Endothelial cell of umbilical vein (primary cell): ENCODE measurements at regions not wholly inside any gene's neighbourhood (a gene's known extent, or its start where the extent isn't known, plus 50 kb on each side); places are given as distances from the start of the nearest gene placed in this dataset.

Experiments used
- BruUV-seq: library from RNA; stranded (reverse); fragments of 400-500 nt; replicated peaks from 2 replicates; lab custom pipeline; 2021; lab: Mats Ljungman, UMichigan
- CTCF ChIA-PET: fragments of 300-600, 350-600 bp; sonication (Branson Sonifier 250); formaldehyde crosslinking; loops from one replicate; lab custom pipeline; 2021; ENCODE audit warnings: antibody characterized with exemption, inconsistent platforms; lab: Charles Lee
- POLR2A ChIA-PET: fragments of 300-600, 350-600 bp; sonication (Branson Sonifier 250); formaldehyde crosslinking; loops from one replicate; lab custom pipeline; 2021; ENCODE audit warnings: antibody characterized with exemption, inconsistent platforms; lab: Charles Lee
- DNase-seq: peaks from one replicate; pipeline ENCODE4 v3.0.0-alpha.2; 2011; ENCODE audit warnings: low read depth, low spot score
- FAIRE-seq: peaks from 2 replicates; lab custom pipeline; 2011; peaks lifted over from hg19 to GRCh38; lab: Jason Lieb, UNC
- H2AFZ ChIP-seq: 2 replicates; pipeline ENCODE4 v1.6.0; 2012; ENCODE audit warnings: low read depth, low read length, control low read depth, inconsistent platforms
- H3K27ac ChIP-seq: 2 replicates; pipeline ENCODE4 v1.5.1; 2011; ENCODE audit warnings: low read depth, mild to moderate bottlenecking, control low read depth, low read length, moderate library complexity; ENCODE audit not compliant: insufficient read depth
- H3K27me3 ChIP-seq, 2 experiments: 2 replicates each; pipeline versions ENCODE4 v1.6.0 to v1.6.1; 2011; ENCODE audit warnings: low read length in 2 of 2, mixed read lengths in 1 of 2; ENCODE audit not compliant: control insufficient read depth in 2 of 2, insufficient read depth in 2 of 2
- H3K36me3 ChIP-seq, 2 experiments: 2 replicates in 1 of 2; 3 replicates in 1 of 2; pipeline ENCODE4 v1.5.1; 2011; ENCODE audit warnings: low read length in 2 of 2, mild to moderate bottlenecking in 1 of 2, moderate library complexity in 1 of 2; ENCODE audit not compliant: control insufficient read depth in 2 of 2, insufficient read depth in 2 of 2; ENCODE audit errors: extremely low read depth in 1 of 2
- H3K4me1 ChIP-seq: 3 replicates; pipeline ENCODE4 v1.5.1; 2011; ENCODE audit warnings: mild to moderate bottlenecking, low read length; ENCODE audit not compliant: control insufficient read depth, insufficient read depth; ENCODE audit errors: extremely low read depth
- H3K4me2 ChIP-seq: 2 replicates; pipeline ENCODE4 v1.6.1; 2011; ENCODE audit warnings: low read length, control low read depth, mixed read lengths; ENCODE audit not compliant: insufficient read depth
- H3K4me3 ChIP-seq, 3 experiments: fragments of 200-600 bp in 1 of 3; sonication (generic), shearing (Covaris generic) in 1 of 3; replicated peaks in 1 of 3; 2 replicates each; pipeline ENCODE4 v1.5.1; 2011 to 2016; ENCODE audit warnings: control low read depth in 3 of 3, low read length in 3 of 3, mild to moderate bottlenecking in 2 of 3, inconsistent platforms in 1 of 3, low read depth in 1 of 3, moderate library complexity in 1 of 3; ENCODE audit not compliant: insufficient read depth in 1 of 3
- H3K79me2 ChIP-seq: 2 replicates; pipeline ENCODE4 v1.6.0; 2012; ENCODE audit warnings: low read length, inconsistent platforms; ENCODE audit not compliant: control insufficient read depth, insufficient read depth
- H3K9ac ChIP-seq: replicated peaks from 2 replicates; pipeline ENCODE3; 2011; ENCODE audit warnings: low read length, control low read depth; ENCODE audit not compliant: insufficient read depth; ENCODE audit errors: extremely low read depth
- H3K9me1 ChIP-seq: replicated peaks from 3 replicates; pipeline ENCODE4 v1.6.0; 2011; ENCODE audit warnings: mild to moderate bottlenecking, low read length; ENCODE audit not compliant: control insufficient read depth, insufficient read depth; ENCODE audit errors: extremely low read depth
- H3K9me3 ChIP-seq: replicated peaks from 2 replicates; pipeline ENCODE4 v1.5.1; 2012; ENCODE audit warnings: low read length, inconsistent platforms; ENCODE audit not compliant: control insufficient read depth, insufficient read depth
- H4K20me1 ChIP-seq: replicated peaks from 2 replicates; pipeline ENCODE3; 2011; ENCODE audit warnings: mild to moderate bottlenecking, low read length; ENCODE audit not compliant: control insufficient read depth, insufficient read depth; ENCODE audit errors: extremely low read depth
- EZH2 ChIP-seq: IDR thresholded peaks from 2 replicates; pipeline ENCODE4 v1.6.1; 2012; ENCODE audit warnings: borderline replicate concordance, low read depth, mild to moderate bottlenecking, moderate library complexity, low read length, inconsistent platforms; ENCODE audit not compliant: severe bottlenecking
- FOS ChIP-seq: IDR thresholded peaks from 2 replicates; pipeline ENCODE4 v1.6.1; 2011; ENCODE audit warnings: mild to moderate bottlenecking, low read length, moderate library complexity, borderline replicate concordance; ENCODE audit not compliant: insufficient read depth
- GATA2 ChIP-seq: IDR thresholded peaks from 2 replicates; pipeline ENCODE4 v1.7.0; 2011; ENCODE audit warnings: low read depth, mild to moderate bottlenecking, moderate library complexity, mixed read lengths, low read length; ENCODE audit not compliant: insufficient read length, insufficient read depth
- JUN ChIP-seq: IDR thresholded peaks from 2 replicates; pipeline ENCODE4 v1.6.1; 2011; ENCODE audit warnings: borderline replicate concordance, low read depth; ENCODE audit not compliant: insufficient read length, insufficient read depth
- MYC ChIP-seq: IDR thresholded peaks from one replicate; pipeline ENCODE4 v1.6.1; 2011; ENCODE audit warnings: mild to moderate bottlenecking, low read depth, low read length
- POLR2A ChIP-seq: IDR thresholded peaks from 2 replicates; pipeline ENCODE4 v1.6.1; 2012; ENCODE audit warnings: low read depth, mild to moderate bottlenecking, control low read depth, low read length
- POLR2AphosphoS5 ChIP-seq: IDR thresholded peaks from 2 replicates; pipeline ENCODE4 v1.6.1; 2012; ENCODE audit warnings: low read depth, mild to moderate bottlenecking, control low read depth, low read length, moderate library complexity; ENCODE audit not compliant: insufficient read depth
- dilution Hi-C: fragments of 300-500 bp; cut with MboI; formaldehyde crosslinking; loops from one replicate; pipeline ENCODE4 v1.15.0; 2019; ENCODE audit warnings: low sequenced_read_pairs; ENCODE audit not compliant: extremely low pct_ligation_motif_present
- intact Hi-C: fragments of 100-400 bp; cut with micrococcal nuclease; formaldehyde crosslinking; loops from one replicate; pipeline ENCODE4 v1.10.0; 2022
- TF ChIP-seq, protein P1 (sequence below), 2 donors: IDR thresholded peaks; 1 replicate in 1 of 2; 2 replicates in 1 of 2; pipeline ENCODE4 v1.5.1; 2011; ENCODE audit warnings: low read length in 2 of 2, mild to moderate bottlenecking in 2 of 2, moderate library complexity in 2 of 2, control low read depth in 1 of 2, inconsistent platforms in 1 of 2, low read depth in 1 of 2; ENCODE audit not compliant: insufficient read depth in 1 of 2; ENCODE audit errors: extremely low read depth in 1 of 2
- TF ChIP-seq, protein P2 (sequence below): IDR thresholded peaks from 2 replicates; pipeline ENCODE4 v1.6.1; 2011; ENCODE audit not compliant: insufficient read depth, insufficient read length

DNA sequence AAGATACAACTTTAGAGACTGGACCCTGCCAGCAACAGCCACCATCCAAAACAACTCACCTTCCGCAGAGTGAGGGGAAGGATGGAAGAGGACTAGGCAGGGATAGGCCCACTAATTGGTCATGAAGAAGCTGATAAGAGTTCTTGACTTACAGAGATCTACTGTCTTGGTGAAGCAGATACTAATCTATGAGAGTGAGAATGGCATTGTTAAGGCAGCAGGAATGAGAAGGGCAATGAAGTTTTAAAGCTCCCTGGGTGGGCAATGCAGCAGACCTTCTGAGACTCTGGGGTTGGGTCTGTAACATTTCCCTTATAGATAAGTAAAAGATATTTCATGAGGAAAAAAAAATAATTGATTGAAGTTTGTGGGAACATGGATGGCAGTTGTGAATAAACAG is 63.7 kb downstream of the KLF12 start:
- Histone ChIP-seq H3K9ac (no peak overlapping the region), H3K9me3 (no peaks in the 10 kb centered on the region), H2AFZ (no peak overlapping the region), H3K4me1 (peaks cover 26% of the 10 kb centered on the region), H4K20me1 (no peaks in the 10 kb centered on the region), H3K79me2 (peaks cover 38% of the 10 kb centered on the region), H3K27me3 (no peaks in the 10 kb centered on the region), H3K4me3 (no peak overlapping the region), H3K36me3 (no peaks in the 10 kb centered on the region), H3K27ac (no peak overlapping the region), H3K4me2 (no peak overlapping the region), H3K9me1 (no peaks in the 10 kb centered on the region)
- TF ChIP-seq FOS = no peak
- TF ChIP-seq POLR2A = no peak
- no peak for TF ChIP-seq EZH2
- TF ChIP-seq POLR2AphosphoS5 = no peak
- TF ChIP-seq, protein P1, sequence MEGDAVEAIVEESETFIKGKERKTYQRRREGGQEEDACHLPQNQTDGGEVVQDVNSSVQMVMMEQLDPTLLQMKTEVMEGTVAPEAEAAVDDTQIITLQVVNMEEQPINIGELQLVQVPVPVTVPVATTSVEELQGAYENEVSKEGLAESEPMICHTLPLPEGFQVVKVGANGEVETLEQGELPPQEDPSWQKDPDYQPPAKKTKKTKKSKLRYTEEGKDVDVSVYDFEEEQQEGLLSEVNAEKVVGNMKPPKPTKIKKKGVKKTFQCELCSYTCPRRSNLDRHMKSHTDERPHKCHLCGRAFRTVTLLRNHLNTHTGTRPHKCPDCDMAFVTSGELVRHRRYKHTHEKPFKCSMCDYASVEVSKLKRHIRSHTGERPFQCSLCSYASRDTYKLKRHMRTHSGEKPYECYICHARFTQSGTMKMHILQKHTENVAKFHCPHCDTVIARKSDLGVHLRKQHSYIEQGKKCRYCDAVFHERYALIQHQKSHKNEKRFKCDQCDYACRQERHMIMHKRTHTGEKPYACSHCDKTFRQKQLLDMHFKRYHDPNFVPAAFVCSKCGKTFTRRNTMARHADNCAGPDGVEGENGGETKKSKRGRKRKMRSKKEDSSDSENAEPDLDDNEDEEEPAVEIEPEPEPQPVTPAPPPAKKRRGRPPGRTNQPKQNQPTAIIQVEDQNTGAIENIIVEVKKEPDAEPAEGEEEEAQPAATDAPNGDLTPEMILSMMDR (IDR thresholded peaks at IDR 0.05; ENCODE audit: extremely low read depth in 1 of 2, insufficient read depth in 1 of 2, low read depth in 1 of 2, low read length in 2 of 2) = no peak
- no peak for TF ChIP-seq GATA2
- no peak for TF ChIP-seq JUN
- TF ChIP-seq, protein P2, sequence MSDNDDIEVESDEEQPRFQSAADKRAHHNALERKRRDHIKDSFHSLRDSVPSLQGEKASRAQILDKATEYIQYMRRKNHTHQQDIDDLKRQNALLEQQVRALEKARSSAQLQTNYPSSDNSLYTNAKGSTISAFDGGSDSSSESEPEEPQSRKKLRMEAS = no peak
- TF ChIP-seq MYC = no peak
- DNase-seq (no peak), FAIRE-seq (no peak)
- intact Hi-C loops = loop anchor here (5.0 kb wide), 1 partner anchor 47 kb away; no protein-coding TSS in a partner anchor
- POLR2A ChIA-PET = no interaction called here
- CTCF ChIA-PET = interaction anchor here (0.6 kb wide), 1 partner anchor 29 kb away, joined by 3 read pairs; no protein-coding TSS in a partner anchor
- dilution Hi-C loops = no loop called here
- BruUV-seq = no TSS peak
